HepG2 (cell line): ENCODE measurements at regions not wholly inside any gene's neighbourhood (a gene's known extent, or its start where the extent isn't known, plus 50 kb on each side); places are given as distances from the start of the nearest gene placed in this dataset.
A peak's percentile ranks its signal among the peaks of the same experiment; 100 is the strongest.

Experiments
- ATF6 ChIP-seq: sonication (generic); formaldehyde crosslinking; conservative IDR thresholded peaks from 2 replicates; pipeline ENCODE4 v1.4.0; 2020; ENCODE audit warnings: missing genetic modification reagents
- BCLAF1 ChIP-seq: fragments of 450-650 bp; IDR thresholded peaks from 2 replicates; pipeline ENCODE4 v1.6.1; 2017; ENCODE audit warnings: mild to moderate bottlenecking
- EP300 ChIP-seq, 3 experiments: sonication (generic) in 1 of 3; formaldehyde crosslinking in 1 of 3; IDR thresholded peaks; 2 replicates each; pipeline versions ENCODE4 v1.5.1 to v1.6.1; 2011 to 2020; ENCODE audit warnings: low read depth in 2 of 3, low read length in 2 of 3, borderline replicate concordance in 1 of 3, improper control_type of control experiment in 1 of 3, mild to moderate bottlenecking in 1 of 3, missing genetic modification reagents in 1 of 3, moderate library complexity in 1 of 3
- ETS1 ChIP-seq: sonication (generic); formaldehyde crosslinking; IDR thresholded peaks from 2 replicates; pipeline ENCODE4 v1.4.0; 2020; ENCODE audit warnings: missing genetic modification reagents
- GATAD1 ChIP-seq: IDR thresholded peaks from 2 replicates; pipeline ENCODE4 v1.6.1; 2016; ENCODE audit warnings: missing genetic modification reagents, missing compliant biosample characterization
- IKZF1 ChIP-seq: fragments of 450-650 bp; IDR thresholded peaks from 2 replicates; pipeline ENCODE4 v1.7.1; 2016
- MIER3 ChIP-seq: IDR thresholded peaks from 2 replicates; pipeline ENCODE4 v1.6.1; 2016; ENCODE audit warnings: missing compliant biosample characterization, borderline replicate concordance
- NR2F1 ChIP-seq, 2 experiments: fragments of 450-650 bp in 1 of 2; formaldehyde crosslinking in 1 of 2; IDR thresholded peaks; 2 replicates each; pipeline versions ENCODE4 v1.5.0 to v1.6.1; 2016 to 2020; ENCODE audit warnings: mild to moderate bottlenecking in 1 of 2, missing compliant biosample characterization in 1 of 2, missing genetic modification reagents in 1 of 2, moderate library complexity in 1 of 2
- PITX1 ChIP-seq: sonication (generic); formaldehyde crosslinking; IDR thresholded peaks from 2 replicates; pipeline ENCODE4 v1.5.1; 2020; ENCODE audit warnings: mild to moderate bottlenecking, missing genetic modification reagents
- SNRNP70 ChIP-seq: fragments of 200-400 bp; formaldehyde crosslinking; IDR thresholded peaks from 2 replicates; pipeline ENCODE4 v1.6.1; 2017; ENCODE audit warnings: mild to moderate bottlenecking, low read depth, low read length, moderate library complexity
- SOX5 ChIP-seq: IDR thresholded peaks from 2 replicates; pipeline ENCODE4 v1.6.1; 2016; ENCODE audit warnings: borderline replicate concordance
- TP53 ChIP-seq: sonication (generic); formaldehyde crosslinking; conservative IDR thresholded peaks from 2 replicates; pipeline ENCODE4 v1.4.0; 2020; ENCODE audit warnings: missing genetic modification reagents
- YY1 ChIP-seq: IDR thresholded peaks from 2 replicates; pipeline ENCODE4 v1.6.1; 2011; ENCODE audit warnings: low read length, low read depth, moderate library complexity, mild to moderate bottlenecking; ENCODE audit not compliant: insufficient read depth, insufficient replicate concordance
- ZBTB44 ChIP-seq: sonication (generic); formaldehyde crosslinking; IDR thresholded peaks from 2 replicates; pipeline ENCODE4 v1.4.0; 2020; ENCODE audit warnings: missing genetic modification reagents
- ZBTB7A ChIP-seq: sonication (generic); formaldehyde crosslinking; IDR thresholded peaks from 2 replicates; pipeline ENCODE4 v1.8.0; 2022; ENCODE audit warnings: mild to moderate bottlenecking, missing genetic modification reagents
- TF ChIP-seq, protein P1 (sequence below): sonication (generic); formaldehyde crosslinking; IDR thresholded peaks from 2 replicates; pipeline ENCODE4 v1.8.0; 2022; ENCODE audit warnings: mild to moderate bottlenecking, missing genetic modification reagents
- TF ChIP-seq, protein P2 (sequence below): sonication (generic); formaldehyde crosslinking; IDR thresholded peaks from 2 replicates; pipeline ENCODE4 v1.5.0; 2020; ENCODE audit warnings: mild to moderate bottlenecking, missing genetic modification reagents

- no peak for TF ChIP-seq EP300 (IDR thresholded peaks at IDR 0.05; ENCODE audit: low read depth in 2 of 2, low read length in 2 of 2)
- TF ChIP-seq EP300 (CRISPR knock-in tag; IDR thresholded peaks at IDR 0.05; ENCODE audit: borderline replicate concordance): no peak
- TF ChIP-seq MIER3 (CRISPR knock-in tag): no peak
- no peak for TF ChIP-seq IKZF1
- TF ChIP-seq ATF6: no peak
- no peak for TF ChIP-seq BCLAF1
- no peak for TF ChIP-seq GATAD1 (CRISPR knock-in tag)
- TF ChIP-seq YY1: no peak
- no peak for TF ChIP-seq ZBTB44 (CRISPR knock-in tag)
- no peak for TF ChIP-seq NR2F1 (CRISPR knock-in tag; IDR thresholded peaks at IDR 0.05)
- TF ChIP-seq TP53: no peak
- TF ChIP-seq, protein P1, sequence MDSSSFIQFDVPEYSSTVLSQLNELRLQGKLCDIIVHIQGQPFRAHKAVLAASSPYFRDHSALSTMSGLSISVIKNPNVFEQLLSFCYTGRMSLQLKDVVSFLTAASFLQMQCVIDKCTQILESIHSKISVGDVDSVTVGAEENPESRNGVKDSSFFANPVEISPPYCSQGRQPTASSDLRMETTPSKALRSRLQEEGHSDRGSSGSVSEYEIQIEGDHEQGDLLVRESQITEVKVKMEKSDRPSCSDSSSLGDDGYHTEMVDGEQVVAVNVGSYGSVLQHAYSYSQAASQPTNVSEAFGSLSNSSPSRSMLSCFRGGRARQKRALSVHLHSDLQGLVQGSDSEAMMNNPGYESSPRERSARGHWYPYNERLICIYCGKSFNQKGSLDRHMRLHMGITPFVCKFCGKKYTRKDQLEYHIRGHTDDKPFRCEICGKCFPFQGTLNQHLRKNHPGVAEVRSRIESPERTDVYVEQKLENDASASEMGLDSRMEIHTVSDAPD (CRISPR knock-in tag): no peak
- TF ChIP-seq PITX1: no peak
- peak; percentile 68; the same call in 1 of the 2 replicates for TF ChIP-seq ZBTB7A (CRISPR knock-in tag)
- no peak for TF ChIP-seq SNRNP70
- TF ChIP-seq, protein P2, sequence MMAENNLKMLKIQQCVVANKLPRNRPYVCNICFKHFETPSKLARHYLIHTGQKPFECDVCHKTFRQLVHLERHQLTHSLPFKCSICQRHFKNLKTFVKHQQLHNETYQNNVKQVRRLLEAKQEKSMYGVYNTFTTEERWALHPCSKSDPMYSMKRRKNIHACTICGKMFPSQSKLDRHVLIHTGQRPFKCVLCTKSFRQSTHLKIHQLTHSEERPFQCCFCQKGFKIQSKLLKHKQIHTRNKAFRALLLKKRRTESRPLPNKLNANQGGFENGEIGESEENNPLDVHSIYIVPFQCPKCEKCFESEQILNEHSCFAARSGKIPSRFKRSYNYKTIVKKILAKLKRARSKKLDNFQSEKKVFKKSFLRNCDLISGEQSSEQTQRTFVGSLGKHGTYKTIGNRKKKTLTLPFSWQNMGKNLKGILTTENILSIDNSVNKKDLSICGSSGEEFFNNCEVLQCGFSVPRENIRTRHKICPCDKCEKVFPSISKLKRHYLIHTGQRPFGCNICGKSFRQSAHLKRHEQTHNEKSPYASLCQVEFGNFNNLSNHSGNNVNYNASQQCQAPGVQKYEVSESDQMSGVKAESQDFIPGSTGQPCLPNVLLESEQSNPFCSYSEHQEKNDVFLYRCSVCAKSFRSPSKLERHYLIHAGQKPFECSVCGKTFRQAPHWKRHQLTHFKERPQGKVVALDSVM (CRISPR knock-in tag): 0 out of 2 replicates have a peak, but pooled peaks have one; percentile 20
- TF ChIP-seq ETS1 (CRISPR knock-in tag): no peak
- no peak for TF ChIP-seq SOX5
Observed at GRCh38 chr15:62391641-62392262, 226.7 kb upstream of the C2CD4B start (continued).
